ENCODE measurements at regions not wholly inside any gene's neighbourhood (a gene's known extent, or its start where the extent isn't known, plus 50 kb on each side); places are given as distances from the start of the nearest gene placed in this dataset.

DNA sequence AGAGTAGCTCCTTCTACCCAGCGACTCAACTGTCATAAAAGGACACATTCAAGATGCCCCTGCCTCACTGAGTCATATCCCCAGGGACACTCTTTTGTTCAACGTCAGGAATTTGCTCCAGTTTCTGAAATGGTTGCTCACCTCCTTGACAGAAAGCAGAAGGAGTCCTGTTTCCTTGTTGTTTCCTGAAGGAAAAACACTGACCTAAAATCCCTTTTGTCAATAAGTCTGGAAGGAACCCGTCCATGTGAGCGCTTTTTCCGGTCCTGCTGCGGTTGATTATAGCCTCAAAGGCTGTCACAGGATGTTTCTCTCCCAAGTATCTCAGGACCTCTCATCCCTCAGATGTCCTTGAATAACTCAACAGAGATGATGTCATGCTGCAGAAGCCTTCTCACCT lies 113.6 kb upstream of the PLEKHG1 start:
- WGBS, 2 experiments (ENCODE audit: extremely low coverage in 1 of 2, insufficient coverage in 1 of 2, insufficient read length in 1 of 2, insufficient replicate concordance in 2 of 2, low coverage in 1 of 2, low lambda C conversion rate in 2 of 2, missing lambda C conversion rate in 1 of 2), result 78% methylated on average over 6 of the region's 6 CpGs; no CpG with 5 or more reads in 1 of the 2 experiments
- no peaks in the 10 kb centered on the region for H3K23me2 ChIP-seq (ENCODE audit: low read depth, low read length)
- POLR2A ChIA-PET (ENCODE audit: partially characterized antibody), result no interaction called here
- 0 out of 4 replicates have a peak, but pooled peaks cover 2% of the 10 kb centered on the region in 2 experiments for H3K9me3 ChIP-seq (ENCODE audit: insufficient read depth in 2 of 2, low read depth in 1 of 2, low read length in 1 of 2)
- H2BK12ac ChIP-seq (ENCODE audit: low read depth, low read length), result no peak overlapping the region
- H3K56ac ChIP-seq (replicated peaks; ENCODE audit: insufficient read length, low read depth, low read length), result no peak overlapping the region
- no peaks in the 10 kb centered on the region for H3K4me1 ChIP-seq (replicated peaks in 1 of 4; ENCODE audit: control insufficient read depth in 3 of 4, insufficient read depth in 4 of 4, low read length in 3 of 4)
- no peak overlapping the region for H4K5ac ChIP-seq (ENCODE audit: insufficient read length, low read depth, low read length)
- no peak for FAIRE-seq
- no peak overlapping the region for H3K23ac ChIP-seq (ENCODE audit: insufficient read length)
- no peak overlapping the region for H2BK5ac ChIP-seq (ENCODE audit: low read depth, low read length)
- no peaks in the 10 kb centered on the region for H3K36me3 ChIP-seq (ENCODE audit: control insufficient read depth in 2 of 4, insufficient read depth in 4 of 4, low read length in 3 of 4)
- H4K20me1 ChIP-seq (replicated peaks in 1 of 2; ENCODE audit: control insufficient read depth in 1 of 2, insufficient read depth in 2 of 2, low read length in 2 of 2), result no peaks in the 10 kb centered on the region
- H2AFZ ChIP-seq (ENCODE audit: low read length), result no peak overlapping the region
- H3K27ac ChIP-seq (ENCODE audit: low read depth, low read length), result no peak overlapping the region
- H3K9ac ChIP-seq (replicated peaks in 1 of 4; ENCODE audit: extremely low read depth in 1 of 4, low read depth in 3 of 4, low read length in 3 of 4), result no peak overlapping the region
- no peak overlapping the region for H2BK15ac ChIP-seq (ENCODE audit: low read length)
- H3K4ac ChIP-seq (replicated peaks; ENCODE audit: insufficient read length, low read depth, low read length), result no peak overlapping the region
- H3K27me3 ChIP-seq (replicated peaks in 1 of 4; ENCODE audit: control insufficient read depth in 3 of 4, extremely low read depth in 1 of 4, insufficient read depth in 3 of 4, low read length in 3 of 4), result no peaks in the 10 kb centered on the region
- no peak for DNase-seq (ENCODE audit: low read depth in 1 of 2, low spot score in 2 of 2)
- no peak for TF ChIP-seq TCF12 (IDR thresholded peaks at IDR 0.05; ENCODE audit: low read depth, low read length)
- TF ChIP-seq BCL11A (IDR thresholded peaks at IDR 0.05; ENCODE audit: low read depth in 2 of 2, low read length in 2 of 2), result no peak
- no peak overlapping the region for H3K4me2 ChIP-seq (ENCODE audit: insufficient read depth in 1 of 2, low read depth in 2 of 2, low read length in 2 of 2)
- H2BK20ac ChIP-seq (ENCODE audit: low read length), result no peak overlapping the region
- H4K91ac ChIP-seq (replicated peaks; ENCODE audit: insufficient read length, low read length), result no peak overlapping the region
- H3K79me1 ChIP-seq (ENCODE audit: low read depth, low read length), result no peaks in the 10 kb centered on the region
- CTCF ChIA-PET (ENCODE audit: partially characterized antibody), result interaction anchor here (1.3 kb wide), 1 partner anchor 200 kb away, joined by 4 read pairs; no protein-coding TSS in a partner anchor
- no peak overlapping the region for H2AK5ac ChIP-seq (ENCODE audit: low read depth, low read length)
- H4K8ac ChIP-seq (ENCODE audit: extremely low read depth, insufficient read depth, low read length), result no peak overlapping the region
- no peak overlapping the region for H3K4me3 ChIP-seq (ENCODE audit: extremely low read depth in 1 of 4, insufficient read depth in 2 of 4, low read depth in 3 of 4, low read length in 4 of 4)
- no peaks in the 10 kb centered on the region for H3K79me2 ChIP-seq (ENCODE audit: control insufficient read depth in 1 of 2, insufficient read depth in 2 of 2, low read length in 2 of 2)
- H3K14ac ChIP-seq (ENCODE audit: insufficient read length), result no peak overlapping the region
- H2BK120ac ChIP-seq (replicated peaks; ENCODE audit: low read depth, low read length), result no peak overlapping the region
- H3K18ac ChIP-seq (ENCODE audit: extremely low read depth, low read length), result no peak overlapping the region

Data from H1 (cell line).